HFFc6 (cell line): ENCODE measurements at regions not wholly inside any gene's neighbourhood (a gene's known extent, or its start where the extent isn't known, plus 50 kb on each side); places are given as distances from the start of the nearest gene placed in this dataset.
"Not testable (repeated sequence)": the region's sequence is repeated elsewhere in the genome, so short reads cannot be mapped to it uniquely, and the experiment has no call there.

Source experiments
- DNase-seq: peaks from one replicate; pipeline ENCODE4 v3.0.0-alpha.2; 2018
- H3K27ac Mint-ChIP-seq: 2 replicates; pipeline ENCODE4 v1.8.0; 2020; ENCODE audit warnings: mild to moderate bottlenecking, mixed read lengths
- H3K27me3 Mint-ChIP-seq: 2 replicates; pipeline ENCODE4 v1.8.0; 2021; ENCODE audit warnings: mild to moderate bottlenecking, moderate library complexity, mixed read lengths; ENCODE audit not compliant: insufficient read depth
- H3K36me3 Mint-ChIP-seq: 2 replicates; pipeline ENCODE4 v1.8.0; 2021; ENCODE audit warnings: low read depth, mixed read lengths
- H3K4me1 Mint-ChIP-seq: 2 replicates; pipeline ENCODE4 v1.8.0; 2020; ENCODE audit warnings: low read depth, mixed read lengths
- H3K4me3 Mint-ChIP-seq: 2 replicates; pipeline ENCODE4 v1.8.0; 2020; ENCODE audit warnings: mild to moderate bottlenecking, moderate library complexity, mixed read lengths
- H3K9me3 Mint-ChIP-seq: 2 replicates; pipeline ENCODE4 v1.8.0; 2020; ENCODE audit warnings: mild to moderate bottlenecking, mixed read lengths
- TF ChIP-seq, protein P1 (sequence below): fragments of 200-600 bp; sonication (generic); IDR thresholded peaks from 2 replicates; pipeline ENCODE4 v1.5.0; 2021; ENCODE audit warnings: antibody characterized with exemption, mild to moderate bottlenecking

DNA sequence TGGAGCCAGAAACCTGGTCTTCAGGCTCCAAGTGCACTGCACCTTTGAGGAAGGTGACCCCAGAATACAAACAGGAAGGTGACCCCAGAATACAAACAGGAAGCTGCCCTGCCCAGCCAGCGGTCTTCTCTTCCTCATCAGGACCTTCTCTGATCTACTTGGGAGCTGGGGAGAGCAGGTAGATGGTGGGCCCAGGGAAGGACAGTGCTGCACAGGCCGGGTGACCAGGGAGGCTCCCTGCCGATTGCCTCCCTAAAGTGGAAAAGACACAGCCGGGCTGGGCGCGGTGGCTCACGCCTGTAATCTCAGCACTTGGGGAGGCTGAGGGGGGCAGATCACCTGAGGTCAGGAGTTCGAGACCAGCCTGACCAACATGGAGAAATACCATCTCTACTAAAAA lies 151.8 kb upstream of the CHST15 start:
- Mint-ChIP-seq H3K4me1 (no peaks in the 10 kb centered on the region), H3K36me3 (no peaks in the 10 kb centered on the region), H3K9me3 (peaks cover 12% of the 10 kb centered on the region), H3K27me3 (peaks cover 25% of the 10 kb centered on the region; the same call in 1 of the 2 replicates), H3K27ac (no peak overlapping the region), H3K4me3 (no peak overlapping the region)
- no peak for DNase-seq
- TF ChIP-seq, protein P1, sequence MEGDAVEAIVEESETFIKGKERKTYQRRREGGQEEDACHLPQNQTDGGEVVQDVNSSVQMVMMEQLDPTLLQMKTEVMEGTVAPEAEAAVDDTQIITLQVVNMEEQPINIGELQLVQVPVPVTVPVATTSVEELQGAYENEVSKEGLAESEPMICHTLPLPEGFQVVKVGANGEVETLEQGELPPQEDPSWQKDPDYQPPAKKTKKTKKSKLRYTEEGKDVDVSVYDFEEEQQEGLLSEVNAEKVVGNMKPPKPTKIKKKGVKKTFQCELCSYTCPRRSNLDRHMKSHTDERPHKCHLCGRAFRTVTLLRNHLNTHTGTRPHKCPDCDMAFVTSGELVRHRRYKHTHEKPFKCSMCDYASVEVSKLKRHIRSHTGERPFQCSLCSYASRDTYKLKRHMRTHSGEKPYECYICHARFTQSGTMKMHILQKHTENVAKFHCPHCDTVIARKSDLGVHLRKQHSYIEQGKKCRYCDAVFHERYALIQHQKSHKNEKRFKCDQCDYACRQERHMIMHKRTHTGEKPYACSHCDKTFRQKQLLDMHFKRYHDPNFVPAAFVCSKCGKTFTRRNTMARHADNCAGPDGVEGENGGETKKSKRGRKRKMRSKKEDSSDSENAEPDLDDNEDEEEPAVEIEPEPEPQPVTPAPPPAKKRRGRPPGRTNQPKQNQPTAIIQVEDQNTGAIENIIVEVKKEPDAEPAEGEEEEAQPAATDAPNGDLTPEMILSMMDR = no peak

DNA sequence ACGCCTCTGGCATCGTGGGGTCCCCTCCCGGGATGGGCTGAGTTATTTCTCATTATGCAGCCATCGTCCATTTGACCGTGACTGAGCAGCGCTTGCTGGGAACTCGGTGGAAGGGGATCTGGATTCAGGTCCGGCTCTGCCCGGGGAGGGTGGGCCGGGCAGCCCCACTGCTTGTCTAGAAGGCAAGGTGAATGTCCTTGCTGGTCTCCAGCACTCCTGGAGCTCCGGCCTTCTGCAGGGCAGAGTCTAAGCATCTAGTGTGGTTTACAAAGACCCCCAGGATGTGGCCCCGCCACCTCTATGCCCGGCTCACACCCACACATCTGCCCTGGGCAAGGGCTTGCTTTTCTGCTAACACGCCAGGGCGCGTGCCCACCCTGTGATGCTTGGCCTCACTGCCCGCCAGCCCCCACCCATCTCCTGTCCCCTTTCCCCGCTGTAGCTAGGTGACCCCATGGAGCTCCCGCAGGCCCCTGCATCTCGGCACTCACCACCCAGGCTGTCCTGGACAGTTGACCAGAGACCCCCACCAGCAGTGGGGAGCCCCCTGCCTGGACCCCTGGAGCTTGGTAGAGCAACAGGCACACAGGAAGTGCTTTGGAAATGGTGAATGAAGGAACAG lies 151.0 kb upstream of the CHST15 start:
- Mint-ChIP-seq H3K36me3 (no peaks in the 10 kb centered on the region), H3K27me3 (peaks cover 22% of the 10 kb centered on the region; the same call in 1 of the 2 replicates), H3K4me1 (no peaks in the 10 kb centered on the region), H3K4me3 (no peak overlapping the region), H3K9me3 (peaks cover 10% of the 10 kb centered on the region), H3K27ac (no peak overlapping the region)
- TF ChIP-seq, protein P1 = no peak
- no peak for DNase-seq

DNA sequence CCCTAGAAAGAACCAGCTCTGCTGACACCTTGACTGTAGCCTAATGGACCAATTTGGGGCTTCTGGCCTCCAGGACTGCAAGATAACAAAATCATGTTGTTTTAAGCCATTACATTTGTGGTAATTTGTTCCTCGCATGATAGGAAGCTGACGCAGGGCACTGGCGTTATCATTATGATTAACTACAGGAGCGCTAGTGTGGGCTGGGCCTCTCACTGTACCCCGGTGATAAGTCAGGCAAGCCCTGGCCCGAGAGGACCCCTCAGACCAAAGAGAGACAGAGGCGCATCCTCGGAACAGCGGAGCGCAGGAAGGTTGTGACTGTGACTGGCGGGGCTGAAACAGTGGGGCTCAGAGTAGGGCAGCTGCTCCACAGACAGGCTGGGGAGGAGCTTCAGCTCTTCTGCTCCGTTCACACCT lies 150.3 kb upstream of the CHST15 start:
- Mint-ChIP-seq H3K4me3 (no peak overlapping the region), H3K4me1 (no peaks in the 10 kb centered on the region), H3K9me3 (peaks cover 10% of the 10 kb centered on the region), H3K27ac (no peak overlapping the region), H3K27me3 (peaks cover 22% of the 10 kb centered on the region; the same call in 1 of the 2 replicates), H3K36me3 (no peaks in the 10 kb centered on the region)
- TF ChIP-seq, protein P1 = no peak
- no peak for DNase-seq

DNA sequence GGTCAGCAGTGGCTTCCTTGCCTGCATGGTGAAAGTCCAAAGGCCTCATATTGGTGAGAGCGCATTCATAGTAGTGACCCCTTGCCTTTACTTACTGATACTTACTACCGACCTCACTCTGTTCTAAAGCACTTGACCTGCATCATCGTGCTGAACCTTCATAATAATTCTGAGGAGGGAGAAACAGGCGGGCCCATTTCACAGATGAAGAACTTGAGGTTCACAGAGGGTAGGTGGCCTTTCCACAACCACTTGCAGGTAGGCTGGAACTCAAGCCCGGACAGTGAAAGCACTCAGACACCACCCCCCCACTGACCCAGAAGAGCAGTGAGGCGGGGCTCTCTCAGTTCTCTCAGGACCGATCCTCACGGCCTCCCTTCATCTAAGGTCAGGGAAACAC lies 149.4 kb upstream of the CHST15 start:
- DNase-seq = no peak
- no peaks in the 10 kb centered on the region for H3K4me1 Mint-ChIP-seq
- no peak overlapping the region for H3K27ac Mint-ChIP-seq
- TF ChIP-seq, protein P1 = no peak
- H3K9me3 Mint-ChIP-seq = peaks cover 6% of the 10 kb centered on the region
- no peak overlapping the region for H3K4me3 Mint-ChIP-seq
- H3K36me3 Mint-ChIP-seq = no peaks in the 10 kb centered on the region
- H3K27me3 Mint-ChIP-seq = peaks cover 21% of the 10 kb centered on the region; the same call in 1 of the 2 replicates

DNA sequence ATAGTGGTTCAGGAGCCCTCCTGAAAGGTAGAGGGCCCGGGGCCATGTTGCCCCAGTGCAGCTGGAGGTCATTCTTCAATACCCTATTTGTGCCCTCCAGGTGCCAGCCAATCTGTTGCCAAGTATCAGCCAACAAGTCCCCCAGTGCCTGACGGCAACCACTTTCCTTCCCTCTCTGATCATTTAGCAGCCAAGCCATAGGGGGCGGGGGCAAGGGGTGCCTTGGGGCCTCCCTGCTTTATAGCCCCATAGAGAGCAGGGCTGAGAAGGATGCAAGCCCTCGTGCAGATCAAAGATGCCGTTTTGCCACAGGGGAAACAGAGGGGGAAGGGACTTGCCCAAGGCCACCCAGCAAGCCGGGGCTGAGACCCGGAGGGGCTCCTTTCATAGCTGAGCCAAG lies 149.0 kb upstream of the CHST15 start:
- Mint-ChIP-seq H3K4me3 (no peak overlapping the region), H3K27me3 (peaks cover 21% of the 10 kb centered on the region; the same call in 1 of the 2 replicates), H3K4me1 (no peaks in the 10 kb centered on the region), H3K27ac (no peak overlapping the region), H3K9me3 (peaks cover 6% of the 10 kb centered on the region), H3K36me3 (no peaks in the 10 kb centered on the region)
- TF ChIP-seq, protein P1 = no peak
- DNase-seq = no peak

DNA sequence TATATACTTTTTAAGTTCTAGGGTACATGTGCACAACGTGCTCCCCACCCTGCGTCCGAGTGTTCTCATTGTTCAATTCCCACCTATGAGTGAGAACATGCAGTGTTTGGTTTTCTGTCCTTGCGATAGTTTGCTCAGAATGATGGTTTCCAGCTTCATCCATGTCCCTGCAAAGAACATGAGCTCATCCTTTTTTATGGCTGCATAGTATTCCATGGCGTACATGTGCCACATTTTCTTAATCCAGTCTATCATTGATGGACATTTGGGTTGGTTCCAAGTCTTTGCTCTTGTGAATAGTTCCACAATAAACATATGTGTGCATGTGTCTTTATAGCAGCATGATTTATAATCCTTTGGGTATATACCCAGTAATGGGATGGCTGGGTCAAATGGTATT lies 148.1 kb upstream of the CHST15 start:
- not testable (repeated sequence) for H3K36me3 Mint-ChIP-seq, H3K4me1 Mint-ChIP-seq, H3K27ac Mint-ChIP-seq, DNase-seq, H3K9me3 Mint-ChIP-seq, H3K4me3 Mint-ChIP-seq
- peaks cover 21% of the 10 kb centered on the region; the same call in 1 of the 2 replicates for H3K27me3 Mint-ChIP-seq
